Rectal smooth muscle tissue (tissue), 1 donor: ENCODE measurements at regions not wholly inside any gene's neighbourhood (a gene's known extent, or its start where the extent isn't known, plus 50 kb on each side); places are given as distances from the start of the nearest gene placed in this dataset.
"Not testable (repeated sequence)": the region's sequence is repeated elsewhere in the genome, so short reads cannot be mapped to it uniquely, and the experiment has no call there.

Source experiments
- H3K27ac ChIP-seq: one replicate; pipeline ENCODE4 v1.7.0; 2013; ENCODE audit warnings: low read depth, low read length, inconsistent platforms
- H3K27me3 ChIP-seq: one replicate; pipeline ENCODE4 v1.7.0; 2013; ENCODE audit warnings: low read length; ENCODE audit not compliant: control insufficient read depth, insufficient read depth
- H3K36me3 ChIP-seq: one replicate; pipeline ENCODE4 v1.7.0; 2013; ENCODE audit warnings: low read length; ENCODE audit not compliant: control insufficient read depth, insufficient read depth
- H3K4me1 ChIP-seq: one replicate; pipeline ENCODE4 v1.7.0; 2013; ENCODE audit warnings: low read length; ENCODE audit not compliant: control insufficient read depth, insufficient read depth
- H3K4me3 ChIP-seq: one replicate; pipeline ENCODE4 v1.7.0; 2013; ENCODE audit warnings: low read length
- H3K9ac ChIP-seq: one replicate; pipeline ENCODE4 v1.7.0; 2013; ENCODE audit warnings: low read length

DNA sequence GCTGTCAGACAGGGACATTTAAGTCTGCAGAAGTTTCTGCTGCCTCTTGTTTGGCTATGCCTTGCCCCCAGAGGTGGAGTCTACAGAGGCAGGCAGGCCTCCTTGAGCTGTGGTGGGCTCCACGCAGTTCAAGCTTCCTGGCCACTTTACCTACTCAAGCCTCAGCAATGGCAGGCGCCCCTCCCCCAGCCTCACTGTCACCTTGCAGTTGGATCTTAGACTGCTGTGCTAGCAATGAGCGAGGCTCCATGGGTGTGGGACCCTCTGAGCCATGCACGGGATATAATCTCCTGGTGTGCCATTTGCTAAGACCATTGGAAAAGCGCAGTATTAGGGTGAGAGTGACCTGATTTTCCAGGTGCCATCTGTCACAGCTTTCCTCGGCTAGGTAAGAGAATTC lies 542.7 kb upstream of the SEMA6A start:
- H3K36me3 ChIP-seq, H3K4me1 ChIP-seq, H3K4me3 ChIP-seq, H3K27me3 ChIP-seq, H3K9ac ChIP-seq, H3K27ac ChIP-seq: not testable (repeated sequence)

DNA sequence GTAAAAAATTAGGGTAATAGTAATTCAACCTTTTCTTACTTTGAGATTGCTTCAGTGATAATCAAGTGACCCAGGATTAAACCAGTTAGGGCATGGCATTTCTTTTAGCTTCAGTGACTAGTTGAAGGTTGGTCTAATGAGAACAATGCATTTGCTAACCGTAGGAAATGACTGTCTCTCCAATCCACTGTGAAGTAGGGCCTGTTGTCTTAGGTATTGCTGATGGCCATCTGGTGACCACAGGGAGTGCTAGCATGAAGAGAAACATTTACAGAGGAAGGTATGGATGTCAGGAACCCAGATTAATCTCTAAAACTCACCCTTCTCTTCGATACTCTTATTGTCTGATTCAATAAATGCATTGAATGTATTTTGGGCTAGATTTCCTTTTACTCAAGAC lies 535.9 kb upstream of the SEMA6A start:
- Histone ChIP-seq H3K4me1 (no peaks in the 10 kb centered on the region), H3K27me3 (no peaks in the 10 kb centered on the region), H3K27ac (no peak overlapping the region), H3K9ac (no peak overlapping the region), H3K36me3 (no peaks in the 10 kb centered on the region), H3K4me3 (no peak overlapping the region)

DNA sequence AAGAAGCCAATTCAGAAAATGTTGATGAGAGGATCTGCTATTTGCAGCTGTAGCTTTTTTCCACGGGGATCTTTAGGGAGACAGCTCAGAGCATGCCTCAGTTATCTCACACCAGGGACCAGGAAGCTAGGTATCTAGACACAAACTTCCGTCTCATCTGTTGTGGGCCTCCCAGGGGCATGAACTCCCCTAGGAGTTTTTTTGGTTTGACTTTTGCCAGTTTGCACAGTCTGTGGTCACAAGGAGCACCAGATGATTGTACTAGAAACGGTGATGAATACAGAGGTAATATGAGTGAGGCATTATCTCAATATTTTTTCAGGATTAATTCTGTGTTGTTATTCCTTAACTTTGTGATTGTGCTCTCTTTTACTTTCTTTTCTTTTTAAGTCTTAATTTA lies 533.2 kb upstream of the SEMA6A start:
- Histone ChIP-seq H3K9ac (no peak overlapping the region), H3K4me1 (no peaks in the 10 kb centered on the region), H3K27me3 (no peaks in the 10 kb centered on the region), H3K36me3 (no peaks in the 10 kb centered on the region), H3K4me3 (no peak overlapping the region), H3K27ac (no peak overlapping the region)

DNA sequence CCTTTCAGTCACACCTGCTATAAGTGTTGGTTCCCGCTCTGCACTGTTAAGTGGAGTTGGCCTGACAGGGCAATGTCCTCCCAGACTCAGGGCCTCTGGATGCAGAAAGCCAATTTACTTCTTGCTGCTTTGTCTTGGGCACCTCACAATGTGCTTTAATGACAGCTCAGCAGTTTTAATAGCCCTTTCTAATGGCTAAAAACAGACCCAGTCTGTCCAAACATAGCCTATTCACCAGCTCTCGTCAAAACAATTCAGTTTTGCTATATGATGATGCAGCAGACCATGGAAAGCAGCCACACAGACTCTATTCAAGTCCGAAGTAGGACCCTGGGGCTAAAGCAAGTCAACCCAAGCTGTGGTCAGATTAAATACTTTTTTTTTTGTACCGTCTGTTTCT lies 529.1 kb upstream of the SEMA6A start:
- Histone ChIP-seq H3K27ac (no peak overlapping the region), H3K36me3 (no peaks in the 10 kb centered on the region), H3K4me3 (no peak overlapping the region), H3K27me3 (no peaks in the 10 kb centered on the region), H3K4me1 (no peaks in the 10 kb centered on the region), H3K9ac (no peak overlapping the region)

DNA sequence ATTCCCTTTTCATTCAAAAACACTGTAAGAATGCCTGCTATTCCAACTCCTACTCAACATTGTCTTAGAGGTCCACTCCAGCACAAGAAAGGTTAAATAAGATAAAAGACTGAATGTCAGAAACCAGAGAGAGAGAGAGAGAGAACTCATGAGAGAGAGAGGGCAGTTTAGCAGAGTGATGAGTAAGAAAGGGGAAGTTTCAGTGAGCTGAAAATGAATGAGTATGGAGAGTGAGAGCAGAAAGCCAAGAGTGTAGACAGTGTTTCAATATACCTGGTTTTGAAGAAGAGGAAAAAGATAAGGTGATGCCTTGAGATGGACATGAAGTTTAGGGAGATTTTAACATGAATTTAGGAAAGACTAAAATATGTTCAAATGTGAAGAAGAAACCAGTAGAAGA lies 528.0 kb upstream of the SEMA6A start:
- H3K4me3 ChIP-seq = no peak overlapping the region
- H3K27ac ChIP-seq = no peak overlapping the region
- no peaks in the 10 kb centered on the region for H3K36me3 ChIP-seq
- H3K4me1 ChIP-seq = no peaks in the 10 kb centered on the region
- H3K27me3 ChIP-seq = no peaks in the 10 kb centered on the region
- no peak overlapping the region for H3K9ac ChIP-seq

DNA sequence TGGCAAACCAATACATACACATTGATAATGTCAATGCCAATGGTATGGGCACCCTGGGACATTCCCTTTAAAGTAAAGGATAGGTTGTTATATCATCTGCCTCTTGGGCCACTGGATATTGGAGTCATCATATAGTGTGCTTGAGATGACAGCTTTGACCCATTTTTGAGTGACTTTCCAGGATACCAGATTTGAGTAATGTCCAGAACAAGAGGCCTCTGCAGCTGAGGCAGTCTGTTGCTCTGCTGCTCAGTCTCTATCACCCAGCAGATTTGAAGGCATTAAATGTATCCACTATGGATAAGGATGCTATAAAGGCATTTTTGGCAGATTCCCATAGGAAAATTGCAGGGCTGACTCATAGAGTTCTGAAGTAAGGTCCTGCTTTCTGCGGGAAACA lies 525.6 kb upstream of the SEMA6A start:
- H3K27me3 ChIP-seq = no peaks in the 10 kb centered on the region
- no peak overlapping the region for H3K4me3 ChIP-seq
- H3K9ac ChIP-seq = no peak overlapping the region
- H3K36me3 ChIP-seq = no peaks in the 10 kb centered on the region
- no peak overlapping the region for H3K27ac ChIP-seq
- H3K4me1 ChIP-seq = no peaks in the 10 kb centered on the region

DNA sequence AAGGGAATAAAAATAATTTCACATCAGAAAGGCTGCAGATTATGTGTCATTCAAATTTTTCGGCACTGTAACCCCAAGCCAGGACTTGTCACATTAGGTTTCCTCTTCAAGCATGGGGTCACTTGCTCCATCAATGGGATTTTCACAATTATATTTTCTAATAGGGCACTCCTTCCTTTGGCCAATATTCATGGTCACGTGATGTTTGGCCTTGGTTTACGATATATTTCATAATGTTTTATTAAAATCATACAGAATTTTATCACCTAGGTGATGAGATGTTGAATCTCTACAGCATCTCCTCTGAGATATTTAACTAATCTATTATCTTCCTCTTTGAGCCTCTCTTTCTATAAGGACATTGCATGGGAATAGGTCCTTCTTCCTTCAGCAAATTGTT lies 523.5 kb upstream of the SEMA6A start:
- H3K36me3 ChIP-seq = no peaks in the 10 kb centered on the region
- no peak overlapping the region for H3K9ac ChIP-seq
- H3K27me3 ChIP-seq = no peaks in the 10 kb centered on the region
- no peaks in the 10 kb centered on the region for H3K4me1 ChIP-seq
- H3K27ac ChIP-seq = no peak overlapping the region
- no peak overlapping the region for H3K4me3 ChIP-seq

DNA sequence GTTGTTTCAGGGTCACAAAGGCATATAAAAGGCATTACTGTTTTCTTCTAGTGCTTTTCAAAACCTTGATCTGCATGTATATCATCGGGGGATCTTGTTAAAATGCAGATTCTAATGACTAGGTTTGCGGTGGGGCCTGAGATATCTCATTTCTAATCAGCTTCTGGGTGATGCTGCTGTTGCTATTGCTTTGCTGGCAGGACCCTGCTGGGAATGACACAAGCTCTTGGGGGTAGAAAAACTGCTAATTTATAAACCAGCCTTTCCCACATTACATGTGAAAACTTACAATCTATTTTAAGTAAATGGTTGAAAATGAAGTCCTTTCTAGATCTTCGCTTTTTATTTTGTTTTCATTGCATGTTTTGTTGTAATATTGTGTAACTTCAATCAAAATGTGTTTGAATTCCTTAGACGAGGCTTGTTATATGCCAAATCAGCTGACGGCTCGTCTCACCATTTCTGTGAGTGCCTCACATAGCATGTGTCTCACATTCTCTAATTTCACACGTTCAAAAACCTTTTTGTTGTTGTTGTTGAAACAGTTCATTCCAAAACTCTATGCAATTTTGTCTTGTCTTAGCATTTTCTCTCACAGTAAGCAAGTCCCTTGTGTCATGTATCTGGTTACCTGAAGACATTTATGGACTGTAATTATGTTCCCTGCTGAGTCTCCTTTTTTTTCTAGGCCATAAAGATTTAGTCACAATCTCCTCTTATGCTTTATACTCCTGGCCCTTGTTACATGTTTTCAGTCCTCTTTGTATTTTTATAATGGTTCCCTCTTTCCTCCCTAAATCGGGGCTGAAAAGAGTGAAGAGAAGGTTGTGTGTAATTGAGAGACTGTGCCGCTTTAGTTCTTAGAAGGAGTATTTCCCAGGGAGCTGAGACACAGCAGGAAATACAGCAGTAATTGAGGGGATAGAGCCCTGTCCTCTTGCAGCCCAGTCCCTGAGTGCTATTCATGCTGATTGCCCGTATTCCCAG lies 521.0 kb upstream of the SEMA6A start:
- Histone ChIP-seq H3K36me3 (no peaks in the 10 kb centered on the region), H3K9ac (no peak overlapping the region), H3K4me3 (no peak overlapping the region), H3K4me1 (no peaks in the 10 kb centered on the region), H3K27me3 (no peaks in the 10 kb centered on the region), H3K27ac (no peak overlapping the region)

DNA sequence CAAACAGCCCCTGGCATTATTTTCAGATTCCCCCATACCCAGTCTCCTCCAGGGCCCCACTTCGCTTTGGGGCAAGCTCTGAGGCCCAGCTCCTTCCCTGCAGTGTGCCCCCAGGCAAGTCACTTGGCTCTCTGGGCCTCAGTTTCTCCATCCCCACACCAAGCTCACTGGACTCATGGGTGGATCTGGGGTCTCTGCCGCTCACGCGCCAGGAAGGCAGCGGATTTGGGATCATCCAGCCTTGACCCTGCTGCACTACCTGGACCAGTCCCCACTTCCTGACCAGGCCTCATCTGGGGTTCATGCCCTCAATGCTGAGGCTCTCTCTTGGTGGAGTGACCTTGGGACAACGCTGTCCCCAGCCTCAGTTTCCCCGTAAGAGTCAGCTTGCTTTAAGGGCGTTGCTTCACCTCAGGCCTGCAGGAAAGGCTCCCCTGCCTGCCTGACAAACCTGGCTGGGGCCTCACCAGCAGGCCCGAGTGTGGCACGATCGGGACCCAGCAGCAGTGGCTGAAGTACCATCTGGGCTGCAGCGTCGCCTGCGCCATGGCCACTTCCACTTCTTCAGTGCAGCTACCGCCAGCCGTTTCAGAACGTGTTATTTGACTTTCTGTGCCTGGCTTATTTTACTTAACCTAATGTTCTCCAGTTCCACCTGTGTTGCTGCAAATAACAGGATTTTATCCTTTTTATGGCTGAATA lies 519.6 kb upstream of the SEMA6A start:
- Histone ChIP-seq H3K27ac (no peak overlapping the region), H3K27me3 (no peaks in the 10 kb centered on the region), H3K4me1 (no peaks in the 10 kb centered on the region), H3K9ac (no peak overlapping the region), H3K36me3 (no peaks in the 10 kb centered on the region), H3K4me3 (no peak overlapping the region)

DNA sequence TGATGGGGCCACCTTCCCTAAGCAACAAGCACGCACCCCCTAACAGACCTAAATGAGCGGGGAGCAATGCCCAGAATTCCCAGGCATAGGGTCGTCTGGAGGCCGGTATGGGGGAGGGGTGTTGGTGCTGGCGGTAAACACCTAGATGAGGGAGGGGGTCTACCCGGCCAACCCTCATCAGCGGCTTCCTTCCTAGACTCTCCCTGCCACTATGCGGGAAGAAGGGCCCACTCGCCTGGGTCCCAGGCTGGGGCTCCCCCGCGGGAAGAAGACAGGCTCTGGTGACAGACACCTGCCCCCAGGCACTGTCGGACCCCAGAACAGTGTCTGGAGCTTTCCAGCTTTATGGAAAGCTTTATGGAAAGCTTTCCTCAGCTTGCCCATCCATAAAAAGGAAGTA lies 519.0 kb upstream of the SEMA6A start:
- Histone ChIP-seq H3K4me3 (no peak overlapping the region), H3K27me3 (no peaks in the 10 kb centered on the region), H3K27ac (no peak overlapping the region), H3K36me3 (no peaks in the 10 kb centered on the region), H3K9ac (no peak overlapping the region), H3K4me1 (no peaks in the 10 kb centered on the region)

DNA sequence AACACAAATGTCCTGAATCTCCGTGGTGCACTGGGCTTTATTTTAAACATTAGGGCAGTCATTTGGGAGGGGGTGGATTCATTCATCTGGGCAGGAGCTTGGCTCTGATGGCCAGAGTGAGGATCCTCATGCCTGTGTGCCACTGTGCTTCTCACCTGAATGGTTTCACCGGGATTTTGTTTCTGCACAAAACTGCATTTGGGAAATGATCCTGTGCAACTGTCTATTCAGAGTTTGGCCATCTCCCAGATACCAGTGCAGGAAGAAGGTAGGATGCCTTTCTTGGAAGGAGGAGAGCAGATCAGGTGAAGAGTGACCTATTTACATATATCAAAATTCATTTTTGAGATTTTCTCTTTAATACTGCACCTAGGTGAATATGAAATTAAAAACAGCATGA lies 514.4 kb upstream of the SEMA6A start:
- no peaks in the 10 kb centered on the region for H3K4me1 ChIP-seq
- H3K27me3 ChIP-seq = no peaks in the 10 kb centered on the region
- H3K9ac ChIP-seq = no peak overlapping the region
- no peaks in the 10 kb centered on the region for H3K36me3 ChIP-seq
- H3K27ac ChIP-seq = no peak overlapping the region
- H3K4me3 ChIP-seq = no peak overlapping the region

DNA sequence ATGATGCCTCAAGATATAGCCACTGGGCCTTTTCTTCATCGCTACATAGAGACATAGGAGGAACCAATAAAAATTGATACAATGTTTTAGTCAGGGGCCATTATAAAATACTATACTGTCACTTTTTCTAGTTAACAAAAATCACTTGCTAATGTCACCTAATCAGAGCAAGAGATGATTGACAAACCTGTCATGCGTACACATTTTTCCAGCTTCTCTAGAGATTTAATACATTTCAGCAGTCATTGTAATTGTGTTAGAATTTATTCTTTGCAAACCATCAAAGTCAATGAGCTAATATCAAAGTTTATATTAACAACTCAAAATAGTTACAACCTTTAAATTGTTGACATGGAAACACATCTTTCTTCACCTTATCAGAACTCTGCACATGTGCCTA lies 513.6 kb upstream of the SEMA6A start:
- no peak overlapping the region for H3K27ac ChIP-seq
- H3K27me3 ChIP-seq = no peaks in the 10 kb centered on the region
- no peaks in the 10 kb centered on the region for H3K36me3 ChIP-seq
- H3K4me3 ChIP-seq = no peak overlapping the region
- no peak overlapping the region for H3K9ac ChIP-seq
- no peaks in the 10 kb centered on the region for H3K4me1 ChIP-seq

DNA sequence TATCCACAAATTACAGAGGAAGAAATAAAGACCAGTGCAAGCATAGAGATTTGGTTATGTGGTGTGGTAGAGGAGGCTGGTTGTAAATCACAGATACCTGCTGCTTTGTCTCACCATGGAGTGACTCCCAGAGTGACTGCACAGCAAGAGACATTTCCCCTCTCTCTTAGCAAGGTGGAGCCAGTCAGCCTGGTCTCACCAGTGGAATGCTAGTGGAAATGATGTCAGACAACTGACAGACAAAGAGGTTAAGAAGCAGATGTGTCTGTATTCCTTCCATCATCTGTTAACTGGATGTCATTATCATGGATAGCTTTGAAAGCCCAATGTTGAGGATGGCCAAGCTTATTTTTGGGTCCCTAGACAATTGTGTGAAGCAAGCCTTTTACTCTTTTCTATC lies 509.4 kb upstream of the SEMA6A start:
- no peaks in the 10 kb centered on the region for H3K4me1 ChIP-seq
- no peaks in the 10 kb centered on the region for H3K36me3 ChIP-seq
- no peak overlapping the region for H3K9ac ChIP-seq
- no peak overlapping the region for H3K27ac ChIP-seq
- no peaks in the 10 kb centered on the region for H3K27me3 ChIP-seq
- H3K4me3 ChIP-seq = no peak overlapping the region
